ENCODE measurements at regions not wholly inside any gene's neighbourhood (a gene's known extent, or its start where the extent isn't known, plus 50 kb on each side); places are given as distances from the start of the nearest gene placed in this dataset.

DNA sequence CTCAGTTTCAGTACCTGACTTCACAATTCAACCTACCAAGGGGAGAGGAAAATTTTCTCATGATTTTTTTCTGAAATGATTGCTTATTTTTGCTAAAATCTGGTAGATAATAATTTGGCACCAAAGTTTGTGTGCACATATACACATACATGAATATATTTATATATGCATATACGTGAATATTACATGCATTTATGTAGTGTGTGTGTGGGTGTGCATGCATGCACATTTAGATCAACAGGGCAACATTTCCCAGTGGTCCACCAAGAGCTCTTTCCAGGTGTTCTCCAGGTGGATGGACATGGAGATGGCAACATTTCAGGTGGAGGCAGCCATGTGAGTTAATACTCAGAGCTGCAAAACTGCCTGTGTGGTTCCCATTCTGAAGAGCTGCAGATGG, 320.9 kb downstream of the SAMD5 start:
- no peaks in the 10 kb centered on the region for H3K9me3 ChIP-seq (ENCODE audit: control insufficient read depth in 2 of 3, low read length in 3 of 3)
- no peak overlapping the region for H3K27ac ChIP-seq (ENCODE audit: low read depth, low read length)
- H3K36me3 ChIP-seq (ENCODE audit: control insufficient read depth in 2 of 3, insufficient read depth in 3 of 3, low read length in 3 of 3), result no peaks in the 10 kb centered on the region
- H3K4me1 Mint-ChIP-seq, result no peaks in the 10 kb centered on the region
- ATAC-seq (no peak), DNase-seq (no peak)
- no peak overlapping the region for H3K4me3 ChIP-seq (ENCODE audit: low read length)
- ChIA-PET POLR2A (no interaction called here), CTCF (interaction anchor here (0.6 kb wide), 1 partner anchor 28 kb away, joined by 5 read pairs; no protein-coding TSS in a partner anchor)
- no peaks in the 10 kb centered on the region for H3K4me1 ChIP-seq (ENCODE audit: control insufficient read depth in 2 of 2, insufficient read depth in 2 of 2, low read length in 2 of 2)
- H3K27me3 Mint-ChIP-seq, result peaks cover 0 to 7% (median 0%) of the 10 kb centered on the region in 5 donors
- H3K4me3 Mint-ChIP-seq, result no peak overlapping the region
- H3K9me3 Mint-ChIP-seq, result peaks cover 0 to 9% (median 0%) of the 10 kb centered on the region in 11 donors
- H3K36me3 Mint-ChIP-seq, result no peaks in the 10 kb centered on the region
- intact Hi-C loops (cut with micrococcal nuclease), result no loop called here
- no peak overlapping the region for H3K27ac Mint-ChIP-seq
- no peaks in the 10 kb centered on the region for H3K27me3 ChIP-seq (ENCODE audit: control insufficient read depth in 2 of 2, insufficient read depth in 2 of 2, low read length in 2 of 2)

DNA sequence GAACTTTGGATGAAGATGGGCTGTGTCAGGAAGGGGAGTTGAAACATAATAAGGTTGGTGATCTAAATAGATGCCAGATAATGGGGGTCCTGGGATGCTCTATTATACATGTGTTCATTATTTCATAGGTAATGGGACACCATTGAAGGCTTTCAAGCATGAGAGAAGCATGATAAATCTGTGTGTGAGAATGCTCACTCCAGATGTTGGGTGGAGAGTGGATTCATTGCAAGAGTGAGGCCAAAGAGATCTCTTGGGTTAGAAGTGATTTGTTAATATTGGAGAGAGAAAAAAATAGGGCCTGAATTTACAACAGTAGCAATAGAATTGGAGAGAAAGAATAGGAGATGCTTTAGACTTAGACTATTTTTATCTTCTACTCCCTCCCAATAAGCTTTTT, 321.3 kb downstream of the SAMD5 start:
- Histone ChIP-seq H3K36me3 (ENCODE audit: control insufficient read depth in 2 of 3, insufficient read depth in 3 of 3, low read length in 3 of 3) (no peaks in the 10 kb centered on the region), H3K4me3 (ENCODE audit: low read length) (no peak overlapping the region), H3K27ac (ENCODE audit: low read depth, low read length) (no peak overlapping the region), H3K4me1 (ENCODE audit: control insufficient read depth in 2 of 2, insufficient read depth in 2 of 2, low read length in 2 of 2) (no peaks in the 10 kb centered on the region), H3K27me3 (ENCODE audit: control insufficient read depth in 2 of 2, insufficient read depth in 2 of 2, low read length in 2 of 2) (no peaks in the 10 kb centered on the region), H3K9me3 (ENCODE audit: control insufficient read depth in 2 of 3, low read length in 3 of 3) (no peaks in the 10 kb centered on the region)
- Mint-ChIP-seq H3K4me1 (no peaks in the 10 kb centered on the region), H3K4me3 (no peak overlapping the region), H3K36me3 (no peaks in the 10 kb centered on the region), H3K9me3 (peaks cover 0 to 9% (median 0%) of the 10 kb centered on the region in 11 donors), H3K27ac (no peak overlapping the region), H3K27me3 (peaks cover 0 to 7% (median 0%) of the 10 kb centered on the region in 5 donors)
- DNase-seq (no peak), ATAC-seq (no peak)
- intact Hi-C loops (cut with micrococcal nuclease), result no loop called here
- ChIA-PET CTCF (no interaction called here), POLR2A (no interaction called here)

DNA sequence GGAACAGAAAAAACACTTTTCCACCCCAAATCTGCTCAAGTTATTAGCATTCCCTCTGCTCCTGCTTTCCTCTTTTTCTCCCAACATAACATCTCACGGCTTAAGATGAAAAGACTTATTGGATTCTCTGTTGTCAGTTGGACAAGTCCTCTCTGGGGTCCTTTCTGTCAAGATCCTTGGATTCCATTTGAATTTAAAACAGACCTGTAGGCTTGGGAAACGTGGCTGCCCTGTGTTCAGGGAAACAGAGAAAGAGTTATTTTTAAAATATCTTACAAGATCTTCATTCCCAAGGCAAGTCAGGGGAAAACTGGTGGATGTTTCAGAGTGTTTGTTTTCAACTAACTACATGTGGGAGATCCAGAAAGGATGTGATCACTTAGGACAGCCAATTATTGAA, 322.9 kb downstream of the SAMD5 start:
- Mint-ChIP-seq H3K27me3 (peaks cover 0 to 7% (median 2%) of the 10 kb centered on the region in 5 donors), H3K9me3 (peaks cover 0 to 9% (median 0%) of the 10 kb centered on the region in 11 donors), H3K27ac (no peak overlapping the region), H3K36me3 (no peaks in the 10 kb centered on the region), H3K4me1 (no peaks in the 10 kb centered on the region), H3K4me3 (no peak overlapping the region)
- intact Hi-C loops (cut with micrococcal nuclease), result no loop called here
- Histone ChIP-seq H3K9me3 (ENCODE audit: control insufficient read depth in 2 of 3, low read length in 3 of 3) (no peaks in the 10 kb centered on the region), H3K4me3 (ENCODE audit: low read length) (no peak overlapping the region), H3K36me3 (ENCODE audit: control insufficient read depth in 2 of 3, insufficient read depth in 3 of 3, low read length in 3 of 3) (no peaks in the 10 kb centered on the region), H3K4me1 (ENCODE audit: control insufficient read depth in 2 of 2, insufficient read depth in 2 of 2, low read length in 2 of 2) (no peaks in the 10 kb centered on the region), H3K27ac (ENCODE audit: low read depth, low read length) (no peak overlapping the region), H3K27me3 (ENCODE audit: control insufficient read depth in 2 of 2, insufficient read depth in 2 of 2, low read length in 2 of 2) (no peaks in the 10 kb centered on the region)
- no peak for ATAC-seq
- DNase-seq, result no peak
- ChIA-PET POLR2A (no interaction called here), CTCF (no interaction called here)

DNA sequence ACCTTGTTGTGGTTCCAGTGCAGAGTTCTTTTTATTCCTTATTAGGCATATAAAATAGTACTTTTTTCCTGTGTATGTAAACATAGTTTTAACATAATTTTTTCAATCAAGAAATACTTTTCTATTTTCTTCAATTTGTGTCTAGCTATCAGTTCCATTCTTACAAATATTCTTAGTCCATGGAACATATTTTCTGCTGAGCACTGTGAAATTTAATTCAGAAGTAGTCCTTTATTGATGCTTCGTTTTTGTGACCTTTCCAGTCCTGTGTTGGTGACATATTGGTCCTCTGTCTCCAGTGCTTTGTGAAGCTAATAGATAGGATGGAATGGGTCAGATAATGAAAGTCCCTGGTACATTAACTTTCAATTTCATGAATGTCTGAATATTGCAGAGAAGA, 325.1 kb downstream of the SAMD5 start:
- ATAC-seq, result no peak
- POLR2A ChIA-PET, result no interaction called here
- Histone ChIP-seq H3K4me3 (ENCODE audit: low read length) (no peak overlapping the region), H3K9me3 (ENCODE audit: control insufficient read depth in 2 of 3, low read length in 3 of 3) (no peaks in the 10 kb centered on the region), H3K27me3 (ENCODE audit: control insufficient read depth in 2 of 2, insufficient read depth in 2 of 2, low read length in 2 of 2) (no peaks in the 10 kb centered on the region), H3K27ac (ENCODE audit: low read depth, low read length) (no peak overlapping the region), H3K4me1 (ENCODE audit: control insufficient read depth in 2 of 2, insufficient read depth in 2 of 2, low read length in 2 of 2) (no peaks in the 10 kb centered on the region), H3K36me3 (ENCODE audit: control insufficient read depth in 2 of 3, insufficient read depth in 3 of 3, low read length in 3 of 3) (no peaks in the 10 kb centered on the region)
- Mint-ChIP-seq H3K9me3 (peaks cover 0 to 9% (median 0%) of the 10 kb centered on the region in 11 donors), H3K27ac (no peak overlapping the region), H3K27me3 (peaks cover 0 to 7% (median 2%) of the 10 kb centered on the region in 5 donors), H3K36me3 (no peaks in the 10 kb centered on the region), H3K4me1 (no peaks in the 10 kb centered on the region), H3K4me3 (no peak overlapping the region)
- CTCF ChIA-PET, result no interaction called here
- DNase-seq, result no peak
- intact Hi-C loops (cut with micrococcal nuclease), result no loop called here

DNA sequence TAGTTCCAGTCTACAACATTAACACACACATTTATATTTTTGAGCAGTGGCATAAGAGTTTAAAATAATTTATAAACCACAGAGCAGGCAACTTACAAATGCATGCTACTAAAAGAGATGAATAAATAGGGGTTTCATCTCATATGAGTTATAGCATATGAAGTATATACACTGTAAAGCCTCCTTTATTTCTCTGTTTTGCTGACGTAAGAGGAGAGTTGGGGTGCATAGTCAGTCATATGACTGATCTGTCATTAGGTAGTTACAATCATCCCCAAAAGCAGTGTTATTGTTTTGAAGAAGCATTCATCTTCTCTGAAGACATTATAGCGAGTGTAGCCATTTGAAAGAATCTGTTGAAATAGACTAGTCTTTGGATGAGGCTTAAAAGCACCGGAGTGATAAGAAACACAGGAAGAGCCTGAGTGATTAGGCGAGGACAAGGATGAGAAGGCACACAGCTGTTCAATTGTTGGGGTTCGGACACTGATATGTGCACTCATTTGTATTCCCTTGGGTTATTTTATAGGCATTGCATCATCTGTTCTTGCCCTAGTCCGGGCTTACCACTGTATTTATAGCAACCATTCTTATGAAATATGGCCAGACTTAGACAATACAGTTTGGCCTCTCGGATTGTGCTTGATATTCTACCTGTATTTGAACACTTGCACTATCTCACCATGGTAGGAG, 325.7 kb downstream of the SAMD5 start:
- ChIA-PET CTCF (no interaction called here), POLR2A (no interaction called here)
- no peak overlapping the region for H3K4me3 Mint-ChIP-seq
- ATAC-seq (no peak), DNase-seq (no peak)
- Histone ChIP-seq H3K27ac (ENCODE audit: low read depth, low read length) (no peak overlapping the region), H3K4me1 (ENCODE audit: control insufficient read depth in 2 of 2, insufficient read depth in 2 of 2, low read length in 2 of 2) (no peaks in the 10 kb centered on the region), H3K27me3 (ENCODE audit: control insufficient read depth in 2 of 2, insufficient read depth in 2 of 2, low read length in 2 of 2) (no peaks in the 10 kb centered on the region), H3K36me3 (ENCODE audit: control insufficient read depth in 2 of 3, insufficient read depth in 3 of 3, low read length in 3 of 3) (no peaks in the 10 kb centered on the region), H3K9me3 (ENCODE audit: control insufficient read depth in 2 of 3, low read length in 3 of 3) (no peaks in the 10 kb centered on the region), H3K4me3 (ENCODE audit: low read length) (no peak overlapping the region)
- H3K9me3 Mint-ChIP-seq, result peaks cover 0 to 7% (median 0%) of the 10 kb centered on the region in 11 donors
- H3K27me3 Mint-ChIP-seq, result peaks cover 0 to 7% (median 2%) of the 10 kb centered on the region in 5 donors
- intact Hi-C loops (cut with micrococcal nuclease), result no loop called here
- H3K36me3 Mint-ChIP-seq, result no peaks in the 10 kb centered on the region
- H3K4me1 Mint-ChIP-seq, result no peaks in the 10 kb centered on the region
- no peak overlapping the region for H3K27ac Mint-ChIP-seq

DNA sequence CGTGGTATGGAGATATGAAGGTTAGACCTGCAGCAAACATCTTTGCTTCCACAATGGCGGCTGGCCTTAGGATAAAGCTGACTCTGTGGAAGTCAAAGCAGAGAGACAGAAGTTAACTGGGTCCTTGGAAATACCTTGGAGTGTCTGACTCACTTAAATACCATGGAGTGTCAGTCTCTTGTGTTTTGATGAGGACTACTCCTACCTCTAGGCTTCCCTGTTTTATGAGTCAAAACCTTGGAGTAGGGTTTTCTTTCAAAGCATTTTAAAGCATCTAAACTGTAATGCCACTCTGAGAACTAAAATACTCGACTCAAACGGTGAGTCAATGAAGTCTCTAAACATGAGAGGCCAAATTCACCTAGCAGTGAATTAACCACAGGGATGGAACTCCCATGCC, 329.1 kb downstream of the SAMD5 start:
- Mint-ChIP-seq H3K9me3 (peaks cover 0 to 4% (median 0%) of the 10 kb centered on the region in 11 donors), H3K27me3 (peaks cover 0 to 7% (median 0%) of the 10 kb centered on the region in 5 donors), H3K36me3 (no peaks in the 10 kb centered on the region), H3K4me3 (no peak overlapping the region), H3K27ac (no peak overlapping the region), H3K4me1 (no peaks in the 10 kb centered on the region)
- Histone ChIP-seq H3K27ac (ENCODE audit: low read depth, low read length) (no peak overlapping the region), H3K9me3 (ENCODE audit: control insufficient read depth in 2 of 3, low read length in 3 of 3) (no peaks in the 10 kb centered on the region), H3K27me3 (ENCODE audit: control insufficient read depth in 2 of 2, insufficient read depth in 2 of 2, low read length in 2 of 2) (no peaks in the 10 kb centered on the region), H3K36me3 (ENCODE audit: control insufficient read depth in 2 of 3, insufficient read depth in 3 of 3, low read length in 3 of 3) (no peaks in the 10 kb centered on the region), H3K4me3 (ENCODE audit: low read length) (no peak overlapping the region), H3K4me1 (ENCODE audit: control insufficient read depth in 2 of 2, insufficient read depth in 2 of 2, low read length in 2 of 2) (no peaks in the 10 kb centered on the region)
- no peak for ATAC-seq
- no peak for DNase-seq
- intact Hi-C loops (cut with micrococcal nuclease), result no loop called here
- POLR2A ChIA-PET, result no interaction called here
- CTCF ChIA-PET, result no interaction called here

Data from naive thymus-derived CD4-positive, alpha-beta T cell (primary cell).